ENCODE measurements at regions not wholly inside any gene's neighbourhood (a gene's known extent, or its start where the extent isn't known, plus 50 kb on each side); places are given as distances from the start of the nearest gene placed in this dataset.
"Not testable (repeated sequence)": the region's sequence is repeated elsewhere in the genome, so short reads cannot be mapped to it uniquely, and the experiment has no call there.

DNA sequence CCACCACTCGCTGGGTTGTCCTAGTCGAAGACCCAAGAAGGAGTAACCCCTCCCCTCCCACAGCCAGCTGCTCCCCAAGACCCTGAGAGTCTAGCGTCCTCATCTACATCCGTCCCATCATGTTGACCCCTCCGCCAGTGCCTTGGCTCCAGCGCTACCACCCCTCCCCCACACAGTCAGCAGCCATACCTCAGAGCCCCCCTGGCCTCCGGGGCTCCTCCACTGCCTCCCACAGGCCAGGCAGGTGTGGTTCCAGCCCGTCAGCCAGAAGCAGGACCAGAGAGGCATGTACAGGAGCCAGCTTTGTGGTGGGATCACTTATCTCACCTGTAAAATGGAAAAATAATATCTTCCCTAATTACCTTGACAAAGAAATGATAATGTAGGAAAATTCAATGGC lies 51.5 kb upstream of the PHF21B start:
- DNase-seq, result no peak

DNA sequence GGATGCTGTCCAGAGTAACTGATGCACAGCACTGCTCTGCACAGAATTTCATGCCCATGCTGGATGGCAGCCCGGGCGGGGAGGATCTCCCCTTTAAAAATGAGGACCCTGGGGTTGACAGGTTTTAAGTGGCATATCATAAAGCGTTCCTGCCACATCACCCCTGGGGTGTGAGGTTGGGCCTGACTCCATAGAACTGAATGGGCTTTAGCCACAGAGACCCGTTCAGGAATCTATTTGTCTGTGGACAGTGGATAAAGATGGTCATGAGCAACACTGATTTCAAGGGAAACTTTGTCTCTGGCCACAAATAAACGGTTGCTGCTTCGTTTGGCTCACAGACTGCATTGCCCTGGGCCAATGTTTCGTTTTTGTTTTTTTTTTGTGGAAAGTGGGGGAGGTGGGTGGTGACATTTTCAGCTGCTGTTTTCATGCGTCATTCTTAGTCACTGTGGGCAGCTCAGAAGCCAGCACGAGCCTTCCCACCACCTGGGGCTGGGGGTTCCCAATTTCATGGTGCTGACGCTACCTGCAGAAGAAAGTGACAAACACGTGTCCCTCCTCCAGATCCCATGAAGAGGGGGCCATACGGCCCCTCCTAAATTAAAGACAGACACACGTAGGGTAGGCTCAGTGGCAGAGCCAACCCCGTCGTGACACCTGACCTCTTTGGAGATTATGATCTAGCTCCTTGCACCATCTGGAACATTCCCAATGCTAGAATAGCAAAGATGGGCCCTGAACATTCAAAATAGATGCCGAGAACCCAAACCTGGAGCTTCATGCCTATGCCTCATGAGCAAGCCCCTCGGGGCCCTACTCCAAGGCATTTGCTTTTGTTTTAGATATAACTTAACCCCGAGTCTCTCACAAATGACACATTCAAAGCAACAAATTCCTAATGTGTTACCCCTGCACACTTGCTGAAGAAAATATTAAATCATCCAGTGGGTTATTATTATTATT lies 54.8 kb upstream of the PHF21B start:
- DNase-seq, result no peak

DNA sequence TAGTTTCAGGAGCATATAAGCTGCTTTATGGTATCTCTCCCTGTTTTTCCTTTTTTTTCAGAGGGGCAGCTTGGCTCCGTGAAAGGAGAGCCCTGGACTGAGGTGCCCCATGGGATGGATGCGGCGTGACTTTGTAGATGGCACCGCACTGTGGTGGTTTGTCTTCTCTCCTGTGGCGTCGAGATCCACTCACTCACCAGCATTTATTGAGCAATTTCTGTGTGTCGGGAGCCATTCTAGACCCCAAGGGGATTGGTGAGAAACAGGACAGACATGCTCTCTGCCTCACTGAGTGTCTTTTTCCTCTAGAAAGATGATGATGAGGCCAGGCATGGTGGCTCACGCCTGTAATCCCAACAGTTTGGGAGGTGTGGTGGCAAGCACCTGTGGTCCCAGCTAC lies 55.9 kb upstream of the PHF21B start:
- no peak for DNase-seq

DNA sequence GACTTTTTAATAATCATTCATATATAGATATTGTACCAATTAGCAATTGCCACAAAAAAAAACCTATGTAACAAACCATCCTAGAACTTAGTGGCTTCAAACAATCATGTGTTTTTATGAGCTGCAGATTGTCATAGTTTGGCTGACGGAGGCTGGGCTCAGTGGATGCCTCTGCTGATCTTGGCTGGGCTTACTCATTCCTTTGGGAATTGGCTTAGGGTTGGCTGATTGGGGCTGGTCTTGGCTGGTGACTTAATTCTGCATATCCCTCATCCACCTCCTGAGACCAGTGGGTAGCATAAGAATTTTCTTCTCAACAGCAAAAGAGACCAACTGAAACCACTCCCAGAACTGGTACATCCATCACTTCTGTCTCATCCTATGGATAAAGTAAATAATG lies 57.9 kb upstream of the PHF21B start:
- DNase-seq, result no peak

DNA sequence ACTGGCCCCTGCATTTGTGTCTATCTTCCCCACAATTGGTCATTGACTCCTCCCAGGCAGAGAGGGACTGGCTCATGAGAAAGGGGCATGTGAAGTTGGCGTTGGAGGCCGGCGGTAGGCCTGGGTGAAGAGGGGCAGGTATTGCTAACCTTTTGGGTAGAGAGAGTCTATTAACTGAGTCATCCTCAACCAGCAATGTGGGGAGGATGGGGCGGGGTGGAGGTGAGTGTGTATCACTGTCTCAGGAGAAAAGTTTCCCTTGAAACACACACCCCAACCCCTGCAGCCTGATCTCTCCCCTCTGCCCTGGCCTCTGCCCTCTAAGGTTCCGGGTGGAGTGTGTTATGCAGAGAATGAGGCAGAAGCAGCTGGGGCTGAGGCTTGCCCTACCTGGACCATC lies 60.1 kb upstream of the PHF21B start:
- no peak for DNase-seq

DNA sequence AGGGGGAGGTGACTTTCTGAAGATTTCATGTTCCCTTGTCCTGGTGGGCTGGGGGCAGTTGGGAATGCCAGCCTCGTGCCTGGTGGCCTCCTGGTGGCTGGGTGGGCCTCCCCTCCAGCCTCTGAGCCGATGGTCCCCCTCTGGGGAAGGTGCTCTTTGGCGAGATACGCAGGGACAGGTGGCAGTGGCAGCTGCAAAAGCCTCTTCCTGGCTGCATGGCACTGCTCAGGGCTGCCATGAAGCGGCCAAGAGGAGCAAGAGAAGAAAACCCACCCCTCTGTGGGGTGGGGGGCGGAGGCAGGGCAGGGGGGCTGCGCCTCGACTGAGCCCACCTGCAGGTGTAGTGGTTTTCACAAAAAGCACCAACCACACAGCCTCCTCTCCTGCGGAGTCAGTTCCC lies 61.8 kb upstream of the PHF21B start:
- DNase-seq, result no peak

DNA sequence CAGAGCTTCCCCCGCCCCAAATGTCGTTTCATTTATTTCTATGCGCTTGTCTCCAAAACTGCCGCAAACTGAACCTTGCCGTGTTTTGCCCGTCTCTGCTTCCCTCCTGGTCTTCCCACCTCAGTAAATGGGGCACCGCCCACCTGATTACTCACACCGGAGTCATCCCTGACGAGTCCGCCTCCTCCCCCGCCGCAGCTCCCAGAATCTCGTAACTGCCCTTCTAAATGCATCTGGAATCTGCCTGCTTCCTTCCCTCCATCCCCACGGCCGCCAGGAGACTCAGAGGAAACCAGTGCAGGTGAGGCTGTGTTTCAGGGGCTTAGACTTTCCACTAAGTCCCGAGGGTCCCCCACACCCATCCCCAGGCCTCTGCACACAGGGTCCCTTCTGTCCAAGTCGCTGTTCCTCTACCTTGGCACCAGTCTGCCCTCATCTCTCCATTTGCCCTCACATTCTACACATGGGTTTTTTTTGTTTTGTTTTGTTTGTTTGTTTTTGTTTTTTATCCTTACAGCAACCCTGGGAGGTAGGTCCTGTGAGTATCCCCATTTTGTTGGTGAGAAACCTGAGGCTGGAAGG lies 62.6 kb upstream of the PHF21B start:
- peak; percentile 21 for DNase-seq

DNA sequence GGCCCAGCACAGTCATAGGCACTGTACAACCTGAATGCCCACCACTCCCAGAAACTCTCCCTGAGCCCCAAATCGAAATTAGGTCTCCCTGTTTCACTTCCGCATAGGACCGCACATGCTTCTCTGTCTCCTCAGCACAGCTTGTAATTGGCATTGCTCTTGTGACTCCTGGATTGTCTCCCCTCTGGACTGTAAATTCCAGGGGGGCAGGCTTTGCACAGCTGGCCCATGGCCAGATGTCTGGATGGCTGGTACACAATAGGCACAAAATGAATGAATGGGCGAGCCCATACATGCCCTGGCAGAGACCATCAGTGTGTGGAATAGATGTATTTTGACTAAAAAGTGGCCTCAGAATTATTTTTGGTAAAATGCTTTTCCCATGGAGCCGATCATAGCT lies 63.3 kb upstream of the PHF21B start:
- DNase-seq, result no peak

DNA sequence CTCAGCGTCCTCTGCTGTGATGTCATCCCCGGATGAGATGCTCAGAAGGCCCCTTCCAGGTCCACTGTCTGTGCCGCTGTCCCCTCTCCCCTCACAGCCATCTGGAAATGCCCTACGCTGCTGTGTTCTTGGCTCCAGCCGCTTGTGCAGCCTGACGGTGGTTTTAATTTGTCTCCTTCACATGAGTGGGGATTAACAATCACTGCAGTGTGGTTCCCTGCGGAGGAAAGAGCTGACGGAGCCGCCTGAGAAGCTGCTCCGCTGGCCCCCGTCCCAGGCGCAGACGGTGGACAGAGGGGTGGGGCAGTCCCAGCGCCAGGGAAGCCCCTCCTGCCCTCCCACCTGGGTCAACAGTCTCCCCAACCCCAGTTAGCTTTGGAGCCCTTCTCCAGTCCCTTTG lies 67.5 kb upstream of the PHF21B start:
- no peak for DNase-seq

DNA sequence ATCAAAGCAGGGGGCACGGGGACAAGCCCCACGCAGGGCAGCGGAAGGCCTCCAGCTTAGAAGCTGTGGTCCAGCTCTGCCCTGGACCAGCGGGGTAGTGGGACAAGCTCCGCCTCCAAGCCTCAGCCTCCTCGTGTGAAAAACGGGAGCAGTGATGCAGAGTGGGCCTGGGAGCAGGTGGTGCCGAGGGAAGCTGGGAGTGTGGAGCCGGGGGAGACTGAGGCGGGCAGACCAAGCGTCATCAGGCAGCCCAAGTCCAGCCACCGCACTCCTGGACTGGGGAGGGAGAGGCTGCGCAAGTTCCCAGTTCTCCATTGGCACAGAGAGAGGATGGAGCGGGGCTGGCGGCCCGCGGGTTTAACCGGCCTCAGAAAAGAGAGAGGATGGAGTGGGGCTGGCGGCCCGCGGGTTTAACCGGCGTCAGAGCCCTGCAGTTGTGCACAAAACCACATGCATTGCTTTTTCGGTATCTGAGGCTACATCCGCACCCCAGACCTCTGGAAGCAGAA lies 68.1 kb upstream of the PHF21B start:
- DNase-seq, result no peak

DNA sequence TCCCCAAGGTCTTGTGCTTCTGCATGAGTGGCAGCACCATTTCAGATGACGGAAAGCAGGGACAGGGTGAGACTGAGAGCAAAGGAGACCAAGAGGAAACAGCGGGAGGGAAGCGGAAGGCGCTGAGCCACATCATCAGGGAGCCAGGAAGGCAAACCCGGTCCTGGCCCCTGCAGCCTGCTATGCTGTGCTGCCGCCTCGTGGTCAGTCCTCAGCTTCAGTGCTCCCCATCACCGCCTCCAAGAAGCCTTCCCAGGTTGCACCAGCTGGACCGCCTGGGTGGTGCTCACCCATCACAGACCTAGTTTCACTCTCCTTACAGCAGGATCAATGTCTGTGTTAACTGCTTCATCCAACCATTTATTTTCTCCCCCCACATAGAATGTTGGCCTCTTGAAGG lies 73.0 kb upstream of the PHF21B start:
- no peak for DNase-seq

DNA sequence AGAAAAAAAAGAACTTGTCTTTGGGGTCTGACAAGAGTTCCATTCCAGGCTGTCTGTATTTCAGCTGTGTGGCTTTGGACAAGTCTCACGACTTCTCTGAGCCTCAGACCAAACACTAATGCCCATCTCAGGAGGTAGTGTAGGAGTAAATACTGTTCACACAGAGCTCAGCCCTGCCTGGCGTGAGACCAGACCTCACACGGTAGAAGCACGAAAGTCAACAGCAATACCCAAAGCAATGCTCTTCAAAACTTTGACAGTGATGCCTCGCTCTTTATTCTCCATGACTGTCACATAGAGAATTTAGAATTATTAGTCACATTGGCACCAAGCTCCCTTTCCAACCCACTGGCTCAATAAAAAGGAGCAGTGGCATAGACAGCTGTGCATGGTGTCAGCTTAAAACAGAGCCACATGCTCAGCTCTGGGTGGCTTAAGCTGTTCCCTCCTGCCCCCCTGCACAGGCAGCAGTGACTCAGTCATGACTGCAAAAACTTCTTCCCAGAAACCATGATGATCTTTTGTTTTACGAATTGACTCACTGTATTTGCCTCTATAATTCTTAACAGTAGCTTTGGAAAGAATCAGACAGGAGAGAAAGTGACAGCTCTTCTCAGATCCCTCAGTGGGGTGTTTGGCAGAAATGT lies 74.0 kb upstream of the PHF21B start:
- no peak for DNase-seq

DNA sequence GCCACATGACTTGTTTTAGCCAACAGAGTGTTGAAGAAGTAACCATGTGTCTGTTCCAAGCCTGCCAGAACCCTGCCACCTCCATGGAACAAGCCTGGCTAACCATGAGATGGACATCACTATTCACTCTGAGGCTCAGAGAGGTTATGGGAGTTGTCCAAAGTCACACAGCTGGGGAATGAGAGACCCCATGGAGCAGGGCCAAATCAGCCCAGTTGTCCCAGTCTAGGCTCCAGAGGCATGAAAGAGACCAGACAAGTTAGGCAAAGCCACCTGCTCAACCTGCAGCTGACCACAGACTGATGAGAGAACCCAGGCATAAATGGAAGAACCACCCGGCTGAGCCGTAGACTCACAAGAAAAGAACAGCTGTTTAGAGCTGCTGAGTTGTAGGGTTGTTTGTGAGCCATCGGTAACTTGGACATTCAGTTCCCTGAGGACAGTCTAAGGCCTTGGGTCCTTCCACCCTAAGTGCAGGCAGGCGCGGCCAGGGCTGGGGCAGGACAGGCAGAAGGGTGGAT lies 74.7 kb upstream of the PHF21B start:
- DNase-seq, result no peak

DNA sequence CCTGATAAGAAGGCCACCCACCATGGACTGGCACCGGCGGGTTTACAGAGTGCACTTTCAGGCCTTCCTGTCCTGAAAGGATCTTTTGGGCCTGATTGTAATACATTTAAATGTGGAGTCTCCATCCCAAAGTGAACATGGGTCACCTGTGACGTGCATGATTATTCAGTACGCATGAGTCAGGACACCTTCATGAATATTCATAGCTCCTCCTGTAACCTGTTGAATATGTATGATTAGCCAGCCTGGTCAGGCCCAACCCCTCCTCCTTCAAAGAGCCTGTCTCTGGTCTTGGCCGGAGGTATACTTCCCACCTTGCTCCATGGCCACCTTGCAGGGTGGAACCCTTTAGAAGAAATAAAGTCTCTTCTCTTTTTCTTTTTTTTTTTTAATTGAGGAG lies 75.9 kb upstream of the NUP50 start:
- no peak for DNase-seq

DNA sequence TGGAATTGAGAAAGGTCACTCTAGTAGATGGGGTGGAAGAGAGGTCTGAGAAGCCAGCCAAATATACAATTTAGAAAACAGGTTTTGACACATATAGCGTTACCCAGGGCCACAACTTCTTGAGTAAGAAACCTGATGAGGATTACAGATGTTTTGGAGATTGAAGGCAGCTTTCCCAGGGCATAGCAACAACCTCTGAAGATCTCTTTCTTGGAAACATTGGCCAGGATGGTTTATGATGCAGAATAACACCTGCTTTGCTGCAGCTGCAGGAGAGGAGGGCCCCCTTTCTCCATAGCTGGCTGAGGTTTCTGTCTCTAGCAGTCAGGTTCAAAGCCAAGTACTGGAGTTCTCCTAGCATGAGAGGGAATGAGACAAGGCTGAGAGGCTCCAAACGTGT lies 75.1 kb upstream of the NUP50 start:
- no peak for DNase-seq

DNA sequence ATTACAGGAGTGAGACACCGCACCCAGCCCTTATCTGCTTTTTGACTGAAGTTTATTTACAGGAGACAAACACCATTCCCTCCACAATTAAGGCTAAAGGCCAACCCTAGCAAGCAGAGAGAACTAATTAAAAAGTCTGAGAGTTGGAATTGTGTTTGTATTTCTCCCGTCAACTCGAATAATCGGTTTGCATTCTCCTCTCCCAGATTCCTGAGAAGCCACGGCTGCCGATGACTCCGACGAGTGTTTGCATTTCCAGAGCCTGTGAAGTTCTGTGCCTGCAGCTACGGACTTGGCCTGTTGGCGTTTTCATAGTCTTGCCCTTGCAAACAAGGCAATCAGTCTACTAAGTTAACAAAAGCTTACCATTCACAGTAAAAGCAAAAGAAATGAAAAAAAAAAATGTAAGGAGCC lies 73.2 kb upstream of the NUP50 start:
- DNase-seq, result no peak

DNA sequence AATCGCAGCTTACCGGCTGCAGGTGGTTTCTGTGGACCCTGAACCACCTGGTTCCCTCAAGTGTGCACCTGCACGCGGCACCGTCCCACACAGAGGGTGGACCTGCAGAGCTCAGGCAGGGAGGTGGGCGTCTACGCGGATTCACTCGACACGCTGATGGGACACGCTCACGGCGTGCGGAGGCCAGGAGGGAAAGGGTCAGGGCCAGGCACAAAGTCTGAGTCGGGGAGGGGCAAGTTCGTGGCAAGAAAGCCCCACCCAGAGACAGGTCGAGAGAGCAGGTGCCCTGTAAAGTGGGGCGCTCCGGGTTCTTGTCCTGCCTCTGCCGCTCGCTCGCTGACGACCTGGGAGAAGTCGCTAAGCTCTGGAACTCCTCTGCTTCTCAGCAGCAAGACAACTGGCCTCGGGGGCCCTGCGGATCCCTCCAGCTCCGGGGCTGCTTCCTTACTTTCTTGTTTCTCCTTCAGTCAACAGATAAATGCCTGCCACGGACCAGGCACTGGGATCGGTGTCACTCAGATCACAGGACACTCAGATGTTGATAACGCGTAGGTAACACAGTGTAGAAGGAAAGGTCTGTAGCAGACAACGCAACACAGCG lies 72.4 kb upstream of the NUP50 start:
- DNase-seq, result no peak

DNA sequence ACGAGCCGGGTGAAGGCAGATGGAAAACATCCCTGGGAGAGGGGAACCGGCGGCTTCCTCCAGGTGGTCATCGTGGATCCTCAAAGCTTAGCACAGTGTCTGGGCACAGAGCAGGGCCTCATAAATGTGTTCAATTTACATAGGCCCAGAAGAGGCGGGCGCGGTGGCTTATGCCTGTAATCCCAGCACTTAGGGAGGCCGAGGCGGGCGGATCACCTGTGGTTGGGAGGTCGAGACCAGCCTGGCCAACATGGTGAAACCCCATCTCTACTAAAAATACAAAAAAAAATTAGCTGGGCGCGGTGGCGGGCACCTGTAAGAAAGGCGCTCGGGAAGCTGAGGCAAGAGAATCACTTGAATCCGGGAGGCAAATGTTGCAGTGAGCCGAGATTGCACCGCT lies 71.8 kb upstream of the NUP50 start:
- not testable (repeated sequence) for DNase-seq

DNA sequence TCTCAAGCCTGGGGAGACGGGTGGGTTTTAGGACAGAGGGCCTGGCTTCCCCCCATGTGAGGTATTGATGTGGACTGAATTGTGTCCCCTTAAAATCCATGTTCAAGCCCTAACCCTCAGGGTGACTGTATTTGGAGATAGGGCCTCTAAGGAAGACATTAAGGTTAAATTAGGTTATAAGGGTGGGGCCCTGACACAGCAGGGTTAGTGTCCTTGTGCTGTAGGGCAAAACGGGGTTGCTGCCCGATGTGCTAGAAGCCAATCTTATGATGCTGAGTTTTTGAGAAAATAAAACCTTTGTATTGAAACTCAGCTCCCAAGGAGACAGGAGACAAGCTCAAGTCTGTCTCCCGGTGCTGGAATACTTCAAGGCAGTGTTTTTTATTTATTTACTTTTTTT lies 71.1 kb upstream of the NUP50 start:
- no peak for DNase-seq

DNA sequence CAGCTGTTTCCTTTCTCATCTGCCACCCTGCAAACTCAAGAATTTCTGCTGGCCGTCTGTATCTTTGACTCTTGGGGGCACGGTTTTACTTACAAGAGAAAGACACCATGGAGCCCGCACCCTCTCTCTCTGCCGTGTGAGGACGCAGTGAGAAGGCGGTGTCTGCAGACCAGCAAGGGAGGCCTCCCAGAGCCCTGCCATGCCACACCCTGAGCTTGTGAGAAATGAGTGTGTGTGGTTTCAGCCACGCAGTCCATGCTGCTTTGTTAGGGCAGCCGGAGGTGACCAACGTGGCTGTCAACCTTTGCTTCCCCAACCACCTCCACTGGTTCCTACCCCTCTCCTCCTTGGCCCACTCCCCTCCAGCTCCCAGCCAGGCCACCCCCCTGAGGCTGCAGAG lies 70.1 kb upstream of the NUP50 start:
- no peak for DNase-seq

DNA sequence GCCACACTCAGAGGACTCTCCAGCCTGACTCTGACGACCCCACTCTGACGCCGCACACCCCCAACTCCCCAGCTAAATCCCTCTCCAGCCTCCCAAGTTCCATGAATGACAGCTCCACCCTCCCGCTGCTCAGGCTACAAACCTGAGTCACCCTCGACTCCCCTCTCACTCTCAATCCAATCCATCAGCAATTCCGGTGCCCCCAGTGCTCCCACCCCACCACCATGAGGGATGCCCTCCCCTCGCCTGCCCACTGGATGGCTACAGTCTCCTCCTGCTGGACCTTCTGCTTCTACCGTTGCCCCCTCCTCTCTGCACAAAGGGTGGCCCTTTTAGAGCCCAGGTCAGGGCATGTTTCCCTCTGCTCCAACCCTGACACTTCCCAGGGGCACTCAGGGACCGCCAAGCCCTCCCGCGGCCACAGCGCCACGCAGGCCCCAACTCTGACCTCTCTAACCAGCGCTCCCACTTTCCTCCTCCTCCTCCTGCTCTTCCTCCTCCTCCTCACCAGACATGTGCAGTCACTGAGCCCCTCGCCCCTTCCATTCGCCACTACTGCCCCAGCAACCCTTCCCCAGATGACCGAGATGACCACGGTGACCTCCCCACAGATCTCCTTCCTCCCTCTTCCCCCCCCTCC lies 69.5 kb upstream of the NUP50 start:
- DNase-seq, result no peak

DNA sequence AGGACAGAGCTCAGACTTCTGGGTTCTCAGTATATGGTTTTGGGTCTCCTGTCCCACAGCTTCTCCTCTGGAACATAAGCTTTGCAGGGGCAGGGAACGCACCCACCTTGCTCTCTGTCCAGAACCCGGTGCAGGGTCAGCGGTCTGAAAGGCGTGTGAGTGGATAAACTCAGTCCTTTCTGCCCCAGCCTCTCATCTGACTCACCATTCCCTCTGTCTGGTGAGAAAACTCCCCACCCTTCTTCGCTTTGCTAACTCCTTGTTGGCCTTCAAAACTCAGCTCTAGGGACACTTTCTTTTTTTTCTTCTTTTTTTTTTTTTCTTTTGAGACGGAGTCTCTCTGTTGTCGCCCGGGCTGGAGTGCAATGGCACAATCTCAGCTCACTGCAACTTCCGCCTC lies 68.9 kb upstream of the NUP50 start:
- DNase-seq, result no peak

Measured in GOT3 (cell line).